Gastroesophageal sphincter (tissue), 3 donors: ENCODE measurements at regions not wholly inside any gene's neighbourhood (a gene's known extent, or its start where the extent isn't known, plus 50 kb on each side); places are given as distances from the start of the nearest gene placed in this dataset.

ENCODE experiments used
- CTCF ChIP-seq, 4 experiments: fragments of 200-600 bp in 2 of 4; fragments of 450-650 bp in 2 of 4; sonication (generic) in 1 of 4; IDR thresholded peaks; one replicate each; pipeline ENCODE4 v1.5.1; 2017 to 2019; ENCODE audit warnings: antibody characterized with exemption in 4 of 4, mild to moderate bottlenecking in 2 of 4, moderate library complexity in 2 of 4
- EP300 ChIP-seq: sonication (generic); formaldehyde crosslinking; IDR thresholded peaks from one replicate; pipeline ENCODE4 v1.6.1; 2017; ENCODE audit warnings: antibody characterized with exemption, mild to moderate bottlenecking
- POLR2A ChIP-seq, 2 donors: fragments of 450-650 bp; IDR thresholded peaks; one replicate each; pipeline ENCODE4 v1.6.1; 2017; ENCODE audit warnings: antibody characterized with exemption in 2 of 2, mild to moderate bottlenecking in 2 of 2, moderate library complexity in 1 of 2
- POLR2AphosphoS5 ChIP-seq: sonication (generic); formaldehyde crosslinking; IDR thresholded peaks from one replicate; pipeline ENCODE4 v1.6.1; 2017; ENCODE audit warnings: antibody characterized with exemption

DNA sequence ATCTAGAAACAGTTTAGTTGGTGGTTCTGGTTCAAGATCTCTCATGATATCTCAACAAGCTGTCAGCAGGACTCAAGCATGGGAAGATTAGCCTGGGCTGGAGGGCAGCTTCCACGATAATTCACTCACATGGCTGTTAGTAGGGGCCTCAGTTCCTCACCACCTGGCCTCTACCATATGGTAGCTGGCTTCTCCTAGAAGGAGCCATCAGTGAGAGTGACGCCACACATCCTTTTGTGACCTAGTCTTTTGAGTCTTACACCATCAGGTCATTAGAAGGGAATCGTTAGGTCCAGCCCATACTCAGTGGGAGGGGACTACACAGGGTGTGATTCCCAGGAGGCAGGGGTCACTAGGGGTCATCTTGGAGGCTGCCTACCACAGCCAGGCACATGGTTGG is 239.3 kb upstream of the PLPP4 start:
- TF ChIP-seq CTCF (IDR thresholded peaks at IDR 0.05): no peak
- no peak for TF ChIP-seq POLR2A (IDR thresholded peaks at IDR 0.05)
- TF ChIP-seq POLR2AphosphoS5: no peak
- TF ChIP-seq EP300: no peak
